H1 (cell line): ENCODE measurements at regions not wholly inside any gene's neighbourhood (a gene's known extent, or its start where the extent isn't known, plus 50 kb on each side); places are given as distances from the start of the nearest gene placed in this dataset.

ENCODE experiments used
- BCL11A ChIP-seq, 2 experiments: IDR thresholded peaks; one replicate each; pipeline ENCODE4 v1.6.1; 2011; ENCODE audit warnings: low read depth in 2 of 2, low read length in 2 of 2, mild to moderate bottlenecking in 2 of 2
- CEBPB ChIP-seq: IDR thresholded peaks from 2 replicates; pipeline ENCODE4 v1.6.1; 2012; ENCODE audit warnings: low read depth, low read length
- EZH2 ChIP-seq: fragments of 200-600 bp; sonication (generic); IDR thresholded peaks from 2 replicates; pipeline ENCODE4 v1.7.1; 2012; ENCODE audit warnings: low read depth, mild to moderate bottlenecking, moderate library complexity, low read length, inconsistent platforms; ENCODE audit not compliant: severe bottlenecking
- JUN ChIP-seq: IDR thresholded peaks from 2 replicates; pipeline ENCODE4 v1.6.1; 2011; ENCODE audit warnings: low read depth, mild to moderate bottlenecking, improper control_type of control experiment, low read length
- POLR2AphosphoS5 ChIP-seq: IDR thresholded peaks from 2 replicates; pipeline ENCODE4 v1.6.1; 2011; ENCODE audit warnings: low read depth, low read length
- RFX5 ChIP-seq: IDR thresholded peaks from 2 replicates; pipeline ENCODE4 v1.6.1; 2011; ENCODE audit warnings: low read depth, low read length, improper control_type of control experiment, borderline replicate concordance
- TAF1 ChIP-seq: IDR thresholded peaks from 2 replicates; pipeline ENCODE4 v1.6.1; 2011; ENCODE audit warnings: mild to moderate bottlenecking, low read depth, low read length
- ZNF274 ChIP-seq: IDR thresholded peaks from 2 replicates; pipeline ENCODE4 v1.7.0; 2012; ENCODE audit warnings: low read length, borderline replicate concordance; ENCODE audit errors: extremely low read depth
- TF ChIP-seq, protein P1 (sequence below), 3 experiments: IDR thresholded peaks; 1 replicate in 2 of 3; 2 replicates in 1 of 3; pipeline versions ENCODE4 v1.5.1 to v1.6.1; 2011; ENCODE audit warnings: low read length in 3 of 3, mild to moderate bottlenecking in 3 of 3, inconsistent platforms in 2 of 3, low read depth in 1 of 3, moderate library complexity in 1 of 3; ENCODE audit not compliant: insufficient read depth in 1 of 3; ENCODE audit errors: control extremely low read depth in 1 of 3
- TF ChIP-seq, protein P2 (sequence below): IDR thresholded peaks from 2 replicates; pipeline ENCODE4 v1.6.1; 2011; ENCODE audit warnings: low read depth, mild to moderate bottlenecking, low read length; ENCODE audit not compliant: insufficient read depth

DNA sequence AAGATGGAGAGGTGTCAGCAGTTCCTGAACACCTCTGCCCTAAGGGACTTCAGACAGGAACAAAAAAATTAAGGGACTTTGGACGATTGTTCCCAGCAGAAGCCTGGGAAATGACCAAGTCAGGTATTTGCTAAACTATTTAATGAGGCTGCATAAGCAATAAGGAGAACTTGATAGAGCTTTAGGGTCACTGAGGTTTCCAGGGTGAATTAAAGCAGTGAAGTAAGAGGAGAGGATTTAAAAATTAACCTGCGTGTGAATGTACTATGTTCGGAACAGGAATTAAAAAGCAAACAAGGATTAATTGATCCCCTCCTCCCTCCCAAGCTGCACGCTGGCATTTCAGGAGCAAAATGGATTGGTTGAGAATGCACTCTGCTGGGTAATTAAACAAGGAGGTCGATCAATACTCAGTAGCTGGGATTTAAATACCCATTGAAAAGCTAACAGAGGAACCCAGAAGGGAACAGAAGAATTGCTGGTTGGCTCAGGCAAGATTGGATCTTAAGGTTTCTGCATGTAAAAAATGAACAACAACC, 157.2 kb downstream of the RNF152 start:
- TF ChIP-seq JUN (no peak), EZH2 (no peak), POLR2AphosphoS5 (no peak), BCL11A (IDR thresholded peaks at IDR 0.05; ENCODE audit: low read depth in 2 of 2, low read length in 2 of 2) (no peak), ZNF274 (no peak), CEBPB (no peak), TAF1 (no peak), RFX5 (no peak)
- TF ChIP-seq, protein P1, sequence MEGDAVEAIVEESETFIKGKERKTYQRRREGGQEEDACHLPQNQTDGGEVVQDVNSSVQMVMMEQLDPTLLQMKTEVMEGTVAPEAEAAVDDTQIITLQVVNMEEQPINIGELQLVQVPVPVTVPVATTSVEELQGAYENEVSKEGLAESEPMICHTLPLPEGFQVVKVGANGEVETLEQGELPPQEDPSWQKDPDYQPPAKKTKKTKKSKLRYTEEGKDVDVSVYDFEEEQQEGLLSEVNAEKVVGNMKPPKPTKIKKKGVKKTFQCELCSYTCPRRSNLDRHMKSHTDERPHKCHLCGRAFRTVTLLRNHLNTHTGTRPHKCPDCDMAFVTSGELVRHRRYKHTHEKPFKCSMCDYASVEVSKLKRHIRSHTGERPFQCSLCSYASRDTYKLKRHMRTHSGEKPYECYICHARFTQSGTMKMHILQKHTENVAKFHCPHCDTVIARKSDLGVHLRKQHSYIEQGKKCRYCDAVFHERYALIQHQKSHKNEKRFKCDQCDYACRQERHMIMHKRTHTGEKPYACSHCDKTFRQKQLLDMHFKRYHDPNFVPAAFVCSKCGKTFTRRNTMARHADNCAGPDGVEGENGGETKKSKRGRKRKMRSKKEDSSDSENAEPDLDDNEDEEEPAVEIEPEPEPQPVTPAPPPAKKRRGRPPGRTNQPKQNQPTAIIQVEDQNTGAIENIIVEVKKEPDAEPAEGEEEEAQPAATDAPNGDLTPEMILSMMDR (IDR thresholded peaks at IDR 0.05; ENCODE audit: control extremely low read depth in 1 of 3, insufficient read depth in 1 of 3, low read depth in 1 of 3, low read length in 3 of 3) = no peak
- TF ChIP-seq, protein P2, sequence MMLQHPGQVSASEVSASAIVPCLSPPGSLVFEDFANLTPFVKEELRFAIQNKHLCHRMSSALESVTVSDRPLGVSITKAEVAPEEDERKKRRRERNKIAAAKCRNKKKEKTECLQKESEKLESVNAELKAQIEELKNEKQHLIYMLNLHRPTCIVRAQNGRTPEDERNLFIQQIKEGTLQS = no peak
